Activated naive CD8-positive, alpha-beta T cell (primary cell): ENCODE measurements at regions not wholly inside any gene's neighbourhood (a gene's known extent, or its start where the extent isn't known, plus 50 kb on each side); places are given as distances from the start of the nearest gene placed in this dataset.

Experiments
- H3K27ac Mint-ChIP-seq: one replicate; pipeline ENCODE4 v1.8.0; 2021; ENCODE audit warnings: mixed read lengths
- H3K27me3 Mint-ChIP-seq: one replicate; pipeline ENCODE4 v1.8.0; 2021; ENCODE audit warnings: mixed read lengths
- H3K36me3 Mint-ChIP-seq: one replicate; pipeline ENCODE4 v1.8.0; 2021; ENCODE audit warnings: mixed read lengths
- H3K4me1 Mint-ChIP-seq: one replicate; pipeline ENCODE4 v1.8.0; 2021; ENCODE audit warnings: low read depth, mixed read lengths
- H3K4me3 Mint-ChIP-seq: one replicate; pipeline ENCODE4 v1.8.0; 2021; ENCODE audit warnings: mild to moderate bottlenecking, mixed read lengths
- H3K9me3 Mint-ChIP-seq: one replicate; pipeline ENCODE4 v1.8.0; 2021; ENCODE audit warnings: low read depth, mixed read lengths

GRCh38 chr1:171434717-171435346 is 50.5 kb upstream of the PRRC2C start:
- H3K27me3 Mint-ChIP-seq, result no peaks in the 10 kb centered on the region
- no peaks in the 10 kb centered on the region for H3K36me3 Mint-ChIP-seq

More at GRCh38 chr1:171434717-171435346, 50.5 kb upstream of the PRRC2C start:
- Mint-ChIP-seq H3K9me3 (no peaks in the 10 kb centered on the region), H3K4me1 (peaks cover 18% of the 10 kb centered on the region), H3K4me3 (peak overlapping the region; percentile 67), H3K27ac (peak overlapping the region; percentile 92)
